ENCODE measurements at regions not wholly inside any gene's neighbourhood (a gene's known extent, or its start where the extent isn't known, plus 50 kb on each side); places are given as distances from the start of the nearest gene placed in this dataset.
A peak's percentile ranks its signal among the peaks of the same experiment; 100 is the strongest.

GRCh38 chr2:34305587-34305986 is 706.5 kb upstream of the FAM98A start:
- Mint-ChIP-seq H3K4me1 (no peaks in the 10 kb centered on the region), H3K9me3 (peaks cover 0 to 3% (median 1%) of the 10 kb centered on the region in 8 donors), H3K36me3 (no peaks in the 10 kb centered on the region), H3K27me3 (no peaks in the 10 kb centered on the region), H3K27ac (no peak overlapping the region), H3K4me3 (no peak overlapping the region)
- Histone ChIP-seq H3K27me3 (ENCODE audit: insufficient read depth, low read length) (no peaks in the 10 kb centered on the region), H3K9me3 (ENCODE audit: control insufficient read depth in 1 of 2, low read length in 2 of 2) (peaks cover 0 to 4% of the 10 kb centered on the region in 2 donors), H3K36me3 (ENCODE audit: insufficient read depth, low read length) (no peaks in the 10 kb centered on the region), H3K4me1 (ENCODE audit: insufficient read depth, low read length) (no peaks in the 10 kb centered on the region), H3K27ac (ENCODE audit: low read depth, low read length) (no peak overlapping the region), H3K4me3 (ENCODE audit: low read length in 2 of 2) (no peak overlapping the region)
- POLR2A ChIA-PET (ENCODE audit: partially characterized antibody): no interaction called here
- DNase-seq: no peak
- intact Hi-C loops (cut with micrococcal nuclease): no loop called here
- CTCF ChIA-PET (ENCODE audit: partially characterized antibody): no interaction called here

- no peaks in the 10 kb centered on the region for H3K4me1 Mint-ChIP-seq
- Histone ChIP-seq H3K4me1 (ENCODE audit: insufficient read depth, low read length) (no peaks in the 10 kb centered on the region), H3K27me3 (ENCODE audit: insufficient read depth, low read length) (no peaks in the 10 kb centered on the region), H3K36me3 (ENCODE audit: insufficient read depth, low read length) (no peaks in the 10 kb centered on the region), H3K9me3 (ENCODE audit: control insufficient read depth in 1 of 2, low read length in 2 of 2) (no peaks in the 10 kb centered on the region), H3K27ac (ENCODE audit: low read depth, low read length) (no peak overlapping the region), H3K4me3 (ENCODE audit: low read length in 2 of 2) (no peak overlapping the region)
- CTCF ChIA-PET (ENCODE audit: partially characterized antibody): no interaction called here
- no peak for DNase-seq
- H3K36me3 Mint-ChIP-seq: no peaks in the 10 kb centered on the region
- peaks cover 0 to 7% (median under 1%) of the 10 kb centered on the region in 8 donors for H3K9me3 Mint-ChIP-seq
- POLR2A ChIA-PET (ENCODE audit: partially characterized antibody): no interaction called here
- intact Hi-C loops (cut with micrococcal nuclease): no loop called here
- H3K27ac Mint-ChIP-seq: no peak overlapping the region
- no peak overlapping the region for H3K4me3 Mint-ChIP-seq
- H3K27me3 Mint-ChIP-seq: no peaks in the 10 kb centered on the region
These were observed 695.9 kb upstream of the FAM98A start for GRCh38 chr2:34294961-34295360.

- H3K27ac Mint-ChIP-seq: no peak overlapping the region
- Histone ChIP-seq H3K27me3 (ENCODE audit: insufficient read depth, low read length) (no peaks in the 10 kb centered on the region), H3K4me1 (ENCODE audit: insufficient read depth, low read length) (no peaks in the 10 kb centered on the region), H3K9me3 (ENCODE audit: control insufficient read depth in 1 of 2, low read length in 2 of 2) (no peaks in the 10 kb centered on the region), H3K27ac (ENCODE audit: low read depth, low read length) (no peak overlapping the region), H3K36me3 (ENCODE audit: insufficient read depth, low read length) (no peaks in the 10 kb centered on the region), H3K4me3 (ENCODE audit: low read length in 2 of 2) (no peak overlapping the region)
- H3K9me3 Mint-ChIP-seq: peaks cover 0 to 5% (median 1%) of the 10 kb centered on the region in 8 donors
- H3K27me3 Mint-ChIP-seq: no peaks in the 10 kb centered on the region
- ChIA-PET POLR2A (ENCODE audit: partially characterized antibody) (no interaction called here), CTCF (ENCODE audit: partially characterized antibody) (no interaction called here)
- H3K4me3 Mint-ChIP-seq: no peak overlapping the region
- H3K4me1 Mint-ChIP-seq: no peaks in the 10 kb centered on the region
- no peak for DNase-seq
- intact Hi-C loops (cut with micrococcal nuclease): no loop called here
- H3K36me3 Mint-ChIP-seq: no peaks in the 10 kb centered on the region
These were observed 692.0 kb upstream of the FAM98A start for GRCh38 chr2:34291076-34291475.

DNA sequence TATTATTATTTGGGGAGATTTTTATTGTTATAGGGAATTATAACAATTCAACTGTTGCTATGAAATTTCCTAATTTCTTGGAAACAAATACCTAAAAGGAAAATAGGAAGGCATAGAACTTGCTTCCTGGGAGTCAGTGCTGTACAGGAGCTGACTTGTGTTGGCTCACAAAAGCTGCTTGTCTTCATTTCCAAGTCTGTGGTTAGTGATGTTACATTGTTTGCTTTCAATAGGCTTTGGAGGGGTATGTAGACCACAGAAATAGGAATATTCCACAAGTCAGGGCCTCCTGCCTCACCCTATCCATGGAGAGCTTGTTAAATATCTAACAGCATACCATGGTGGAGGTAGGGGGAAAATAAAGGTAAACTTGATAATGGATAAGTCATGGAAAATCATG is 688.9 kb upstream of the FAM98A start:
- ChIA-PET CTCF (ENCODE audit: partially characterized antibody) (no interaction called here), POLR2A (ENCODE audit: partially characterized antibody) (no interaction called here)
- Histone ChIP-seq H3K36me3 (ENCODE audit: insufficient read depth, low read length) (no peaks in the 10 kb centered on the region), H3K4me1 (ENCODE audit: insufficient read depth, low read length) (no peaks in the 10 kb centered on the region), H3K9me3 (ENCODE audit: control insufficient read depth in 1 of 2, low read length in 2 of 2) (no peaks in the 10 kb centered on the region), H3K27me3 (ENCODE audit: insufficient read depth, low read length) (no peaks in the 10 kb centered on the region), H3K4me3 (ENCODE audit: low read length in 2 of 2) (no peak overlapping the region), H3K27ac (ENCODE audit: low read depth, low read length) (no peak overlapping the region)
- H3K27ac Mint-ChIP-seq: no peak overlapping the region
- no peak for DNase-seq
- H3K9me3 Mint-ChIP-seq: peaks cover 0 to 5% (median 0%) of the 10 kb centered on the region in 8 donors
- no peaks in the 10 kb centered on the region for H3K4me1 Mint-ChIP-seq
- no peaks in the 10 kb centered on the region for H3K27me3 Mint-ChIP-seq
- no peaks in the 10 kb centered on the region for H3K36me3 Mint-ChIP-seq
- intact Hi-C loops (cut with micrococcal nuclease): no loop called here
- no peak overlapping the region for H3K4me3 Mint-ChIP-seq

GRCh38 chr2:34280606-34281005 is 681.5 kb upstream of the FAM98A start:
- Mint-ChIP-seq H3K4me3 (no peak overlapping the region), H3K36me3 (no peaks in the 10 kb centered on the region), H3K9me3 (peaks cover 0 to 9% (median under 1%) of the 10 kb centered on the region in 8 donors), H3K27ac (no peak overlapping the region), H3K27me3 (no peaks in the 10 kb centered on the region), H3K4me1 (no peaks in the 10 kb centered on the region)
- Histone ChIP-seq H3K4me3 (ENCODE audit: low read length in 2 of 2) (no peak overlapping the region), H3K27me3 (ENCODE audit: insufficient read depth, low read length) (no peaks in the 10 kb centered on the region), H3K27ac (ENCODE audit: low read depth, low read length) (no peak overlapping the region), H3K9me3 (ENCODE audit: control insufficient read depth in 1 of 2, low read length in 2 of 2) (no peaks in the 10 kb centered on the region), H3K36me3 (ENCODE audit: insufficient read depth, low read length) (no peaks in the 10 kb centered on the region), H3K4me1 (ENCODE audit: insufficient read depth, low read length) (no peaks in the 10 kb centered on the region)
- intact Hi-C loops (cut with micrococcal nuclease): no loop called here
- ChIA-PET POLR2A (ENCODE audit: partially characterized antibody) (no interaction called here), CTCF (ENCODE audit: partially characterized antibody) (no interaction called here)
- DNase-seq: no peak

- no peak for DNase-seq
- H3K36me3 Mint-ChIP-seq: no peaks in the 10 kb centered on the region
- H3K9me3 Mint-ChIP-seq: peaks cover 0 to 11% (median 3%) of the 10 kb centered on the region in 8 donors
- intact Hi-C loops (cut with micrococcal nuclease): no loop called here
- no peaks in the 10 kb centered on the region for H3K27me3 ChIP-seq (ENCODE audit: insufficient read depth, low read length)
- ChIA-PET POLR2A (ENCODE audit: partially characterized antibody) (no interaction called here), CTCF (ENCODE audit: partially characterized antibody) (no interaction called here)
- no peak overlapping the region for H3K27ac ChIP-seq (ENCODE audit: low read depth, low read length)
- H3K4me1 ChIP-seq (ENCODE audit: insufficient read depth, low read length): no peaks in the 10 kb centered on the region
- H3K4me3 Mint-ChIP-seq: no peak overlapping the region
- H3K27ac Mint-ChIP-seq: peak overlapping the region in 1 of 7 donors; percentile 16
- no peaks in the 10 kb centered on the region for H3K36me3 ChIP-seq (ENCODE audit: insufficient read depth, low read length)
- no peaks in the 10 kb centered on the region for H3K27me3 Mint-ChIP-seq
- H3K4me3 ChIP-seq (ENCODE audit: low read length in 2 of 2): no peak overlapping the region
- no peaks in the 10 kb centered on the region for H3K4me1 Mint-ChIP-seq
- H3K9me3 ChIP-seq (ENCODE audit: control insufficient read depth in 1 of 2, low read length in 2 of 2): no peaks in the 10 kb centered on the region
These were observed 668.0 kb upstream of the FAM98A start for GRCh38 chr2:34266908-34267697.

- H3K36me3 ChIP-seq (ENCODE audit: insufficient read depth, low read length): no peaks in the 10 kb centered on the region
- ChIA-PET CTCF (ENCODE audit: partially characterized antibody) (no interaction called here), POLR2A (ENCODE audit: partially characterized antibody) (no interaction called here)
- H3K27me3 Mint-ChIP-seq: no peaks in the 10 kb centered on the region
- H3K9me3 Mint-ChIP-seq: peaks cover 0 to 8% (median 4%) of the 10 kb centered on the region in 8 donors
- peak overlapping the region in 1 of 7 donors; percentile 10 for H3K27ac Mint-ChIP-seq
- H3K4me1 ChIP-seq (ENCODE audit: insufficient read depth, low read length): no peaks in the 10 kb centered on the region
- H3K27ac ChIP-seq (ENCODE audit: low read depth, low read length): no peak overlapping the region
- H3K27me3 ChIP-seq (ENCODE audit: insufficient read depth, low read length): no peaks in the 10 kb centered on the region
- H3K9me3 ChIP-seq (ENCODE audit: control insufficient read depth in 1 of 2, low read length in 2 of 2): no peaks in the 10 kb centered on the region
- intact Hi-C loops (cut with micrococcal nuclease): no loop called here
- no peaks in the 10 kb centered on the region for H3K4me1 Mint-ChIP-seq
- DNase-seq: no peak
- H3K4me3 Mint-ChIP-seq: no peak overlapping the region
- H3K4me3 ChIP-seq (ENCODE audit: low read length in 2 of 2): no peak overlapping the region
- H3K36me3 Mint-ChIP-seq: no peaks in the 10 kb centered on the region
These were observed 662.6 kb upstream of the FAM98A start for GRCh38 chr2:34261701-34262100.

Measured in CD4-positive, alpha-beta memory T cell (primary cell).